Muscle of back (tissue), 3 donors: ENCODE measurements at regions not wholly inside any gene's neighbourhood (a gene's known extent, or its start where the extent isn't known, plus 50 kb on each side); places are given as distances from the start of the nearest gene placed in this dataset.
"Not testable (repeated sequence)": the region's sequence is repeated elsewhere in the genome, so short reads cannot be mapped to it uniquely, and the experiment has no call there.

Source experiments
- DNase-seq, 3 donors: peaks; one replicate each; pipeline versions ENCODE4 v3.0.0 to v3.0.0-alpha.2; 2013

DNA sequence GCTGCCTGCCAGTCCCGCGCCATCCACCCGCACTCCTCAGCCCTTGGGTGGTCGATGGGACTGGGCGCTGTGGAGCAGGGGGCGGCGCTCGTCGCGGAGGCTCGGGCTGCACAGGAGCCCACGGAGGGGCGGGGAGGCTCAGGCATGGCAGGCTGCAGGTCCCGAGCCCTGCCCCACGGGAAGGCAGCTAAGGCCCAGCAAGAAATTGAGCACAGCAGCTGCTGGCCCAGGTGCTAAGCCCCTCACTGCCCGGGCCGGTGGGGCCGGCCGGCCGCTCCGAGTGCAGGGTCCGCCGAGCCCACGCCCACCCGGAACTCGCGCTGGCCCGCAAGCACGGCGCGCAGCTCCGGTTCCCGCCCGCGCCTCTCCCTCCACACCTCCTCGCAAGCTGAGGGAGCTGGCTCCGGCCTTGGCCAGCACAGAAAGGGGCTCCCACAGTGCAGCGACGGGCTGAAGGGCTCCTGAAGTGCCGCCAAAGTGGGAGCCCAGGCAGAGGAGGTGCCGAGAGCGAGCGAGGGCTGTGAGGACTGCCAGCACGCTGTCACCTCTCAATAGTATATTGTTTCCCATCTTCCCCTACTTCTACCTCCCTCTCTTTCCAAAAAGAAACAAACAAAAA, 219.6 kb downstream of the BAMBI start:
- DNase-seq = not testable (repeated sequence)

- DNase-seq = no peak
Observed at GRCh38 chr10:28897617-28898464, 220.5 kb downstream of the BAMBI start.

- DNase-seq = no peak
Observed at GRCh38 chr10:28902215-28902614, 224.9 kb downstream of the BAMBI start.

DNA sequence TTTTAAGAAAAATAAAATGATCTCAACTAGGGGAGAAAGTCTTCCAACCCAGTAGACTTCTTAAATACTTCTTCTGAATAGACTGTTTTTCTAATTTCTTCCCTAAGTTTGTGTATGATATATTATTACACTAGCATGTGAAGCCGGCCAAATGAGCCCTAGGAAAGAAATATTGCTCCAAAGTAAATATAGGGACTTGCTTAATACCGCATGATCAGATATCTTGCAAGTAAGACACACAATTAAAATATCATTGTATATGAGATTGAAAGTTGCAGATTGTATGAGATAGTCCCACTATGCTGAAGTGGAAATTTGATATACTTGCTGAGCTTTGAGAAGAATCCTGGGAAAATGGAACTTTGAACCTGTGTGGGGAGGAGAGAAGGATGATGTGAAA, 225.7 kb downstream of the BAMBI start:
- no peak for DNase-seq

- no peak for DNase-seq
Observed at GRCh38 chr10:28903736-28904135, 226.4 kb downstream of the BAMBI start.

DNA sequence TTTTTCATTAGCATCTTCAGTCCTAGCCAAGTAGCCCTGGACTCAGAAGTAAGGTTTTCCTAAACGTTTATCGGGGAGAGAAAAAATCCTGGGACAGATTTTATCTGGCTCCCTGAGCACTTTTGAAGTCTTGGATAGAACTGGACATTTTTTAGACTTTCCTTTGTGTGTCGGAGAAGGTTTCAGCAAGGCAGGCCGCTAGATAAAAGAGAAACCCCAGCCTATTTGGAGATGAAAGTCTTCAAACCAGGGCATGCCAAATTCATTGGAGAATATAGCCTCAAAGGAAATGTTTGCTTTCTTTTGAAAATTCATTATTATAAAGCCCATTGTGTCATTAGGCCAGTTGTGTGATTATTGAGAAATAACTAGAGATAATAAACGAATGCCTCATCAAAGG, 228.1 kb downstream of the BAMBI start:
- DNase-seq = no peak

GRCh38 chr10:28906011-28906411, 228.7 kb downstream of the BAMBI start:
- no peak for DNase-seq

DNA sequence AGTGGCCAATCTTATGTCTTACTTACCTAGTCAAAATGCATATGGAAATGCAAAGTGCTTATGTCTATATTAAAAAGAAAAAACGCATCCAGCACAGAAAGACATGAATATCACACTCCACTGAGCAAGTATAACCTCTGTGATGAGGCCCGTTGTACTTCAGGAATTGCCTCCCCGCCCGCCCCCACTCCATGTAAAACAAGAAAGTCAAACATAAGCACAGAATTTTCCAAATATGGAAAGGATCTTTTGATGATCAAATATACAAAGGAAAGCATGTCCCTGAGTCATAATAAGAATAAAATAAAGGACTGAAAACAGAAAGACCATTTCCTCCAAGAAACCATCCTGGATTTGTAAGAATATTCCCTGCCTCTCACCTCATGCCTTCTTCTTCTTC, 229.1 kb downstream of the BAMBI start:
- no peak for DNase-seq

GRCh38 chr10:28906934-28907333, 229.6 kb downstream of the BAMBI start:
- DNase-seq = no peak

DNA sequence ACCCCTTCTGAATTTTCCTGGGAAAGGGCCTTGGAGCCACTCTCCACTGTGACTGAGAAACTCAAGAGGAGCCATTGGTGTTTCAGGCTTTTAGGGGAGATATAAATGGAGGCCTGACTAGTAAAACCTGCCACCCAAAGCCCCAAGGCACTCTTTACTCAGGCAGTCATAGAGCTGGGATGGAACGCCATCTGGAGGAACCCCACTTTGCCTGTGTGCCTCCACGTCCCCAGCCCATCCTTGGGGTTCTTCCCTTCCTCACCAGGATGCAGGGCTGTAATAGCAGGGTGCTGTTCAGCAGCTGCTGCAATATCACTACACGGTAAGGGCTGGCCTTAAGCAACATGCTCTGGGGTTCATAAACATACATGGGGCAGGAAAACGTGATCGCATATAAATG, 232.6 kb downstream of the BAMBI start:
- no peak for DNase-seq

GRCh38 chr10:28910956-28911355, 233.6 kb downstream of the BAMBI start:
- DNase-seq = peak; percentile 43 to 66 (median 65)

DNA sequence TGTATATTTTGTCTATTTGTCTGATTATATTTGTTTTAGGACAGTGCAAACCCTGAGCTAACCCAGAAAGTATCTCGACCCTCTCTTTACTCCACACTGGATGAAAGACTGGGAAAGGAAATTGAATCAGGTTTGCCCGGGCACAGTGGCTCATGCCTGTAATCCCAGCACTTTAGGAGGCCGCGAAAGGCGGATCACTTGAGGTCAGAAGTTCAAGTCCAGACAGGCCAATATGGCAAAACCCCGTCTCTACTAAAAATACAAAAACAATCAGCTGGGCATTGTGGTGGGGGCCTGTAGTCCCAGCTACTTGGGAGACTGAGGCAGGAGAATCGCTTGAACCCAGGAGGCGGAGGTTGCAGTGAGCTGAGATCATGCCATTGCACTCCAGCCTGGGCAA, 234.2 kb downstream of the BAMBI start:
- not testable (repeated sequence) for DNase-seq

DNA sequence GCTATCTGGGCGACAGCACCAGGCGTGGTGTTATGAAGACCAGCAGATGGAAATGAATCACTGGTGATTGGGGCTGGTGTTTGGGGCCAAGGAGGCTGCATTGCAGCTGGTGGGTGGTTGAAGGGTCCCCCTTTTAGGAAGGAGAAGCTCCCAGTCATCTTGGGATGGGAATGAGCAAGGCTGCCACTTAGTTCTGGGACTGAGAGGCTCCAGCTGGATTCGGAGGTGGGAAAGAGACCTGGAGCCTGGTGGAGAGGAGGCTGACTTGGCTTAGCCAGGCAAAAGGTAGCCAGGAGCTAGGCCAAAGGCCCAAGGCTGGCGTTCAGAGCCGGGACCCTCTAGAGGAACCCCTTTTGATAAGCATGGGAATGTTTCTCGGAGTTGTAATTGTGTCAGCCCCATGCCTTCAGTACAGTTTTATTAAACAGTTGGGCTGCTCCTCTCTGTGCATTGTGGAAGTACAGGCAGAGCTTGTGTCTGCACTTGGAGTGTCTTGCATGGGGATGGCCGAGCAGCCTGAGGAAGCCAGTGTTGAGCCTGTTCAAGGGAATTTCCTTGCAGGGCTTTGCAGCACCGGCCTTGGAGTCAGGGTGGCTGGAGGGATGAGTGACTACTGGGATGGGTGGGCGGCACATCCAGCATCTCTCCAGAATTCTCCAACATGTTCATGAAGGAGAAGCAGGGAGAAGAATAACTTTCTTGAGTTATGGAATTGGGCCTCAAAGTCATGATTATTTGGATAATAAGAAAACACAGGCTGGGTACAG, 234.9 kb downstream of the BAMBI start:
- no peak for DNase-seq

DNA sequence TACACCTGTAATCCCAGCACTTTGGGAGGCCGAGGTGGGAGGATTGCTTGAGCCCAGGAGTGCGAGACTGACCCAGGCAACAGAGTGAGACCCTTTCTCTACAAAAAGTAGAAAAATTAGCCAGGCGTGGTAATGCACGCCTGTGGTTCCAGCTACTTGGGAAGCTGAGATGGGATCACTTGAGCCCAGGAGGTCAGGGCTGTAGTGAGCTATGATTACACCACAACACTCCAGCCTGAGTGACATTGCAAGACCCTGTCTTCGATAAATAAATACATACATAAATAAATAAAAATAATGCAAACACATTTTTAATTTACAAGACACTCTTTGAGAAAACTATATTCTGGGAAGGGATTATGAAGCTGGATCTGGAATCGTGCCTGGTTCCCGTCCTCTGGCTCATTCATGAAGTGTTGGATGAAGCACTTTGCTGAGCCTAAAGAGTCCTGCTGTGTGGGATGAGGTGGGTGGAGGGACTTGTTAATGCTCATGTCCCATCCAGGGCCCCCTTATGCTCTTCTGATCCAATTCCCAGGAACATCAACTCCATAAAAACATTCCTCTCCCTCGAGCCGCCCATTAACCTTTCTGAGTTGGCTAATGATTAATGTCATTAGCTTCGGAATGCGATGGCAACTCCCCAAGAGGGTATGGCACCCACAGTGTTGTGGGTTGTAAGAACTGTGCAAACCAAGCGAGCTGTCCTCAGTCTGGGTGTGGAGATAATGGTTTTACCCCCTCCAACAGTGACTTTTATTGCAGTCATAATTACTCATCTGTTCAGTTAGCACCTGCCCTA, 236.3 kb downstream of the BAMBI start:
- DNase-seq = no peak

DNA sequence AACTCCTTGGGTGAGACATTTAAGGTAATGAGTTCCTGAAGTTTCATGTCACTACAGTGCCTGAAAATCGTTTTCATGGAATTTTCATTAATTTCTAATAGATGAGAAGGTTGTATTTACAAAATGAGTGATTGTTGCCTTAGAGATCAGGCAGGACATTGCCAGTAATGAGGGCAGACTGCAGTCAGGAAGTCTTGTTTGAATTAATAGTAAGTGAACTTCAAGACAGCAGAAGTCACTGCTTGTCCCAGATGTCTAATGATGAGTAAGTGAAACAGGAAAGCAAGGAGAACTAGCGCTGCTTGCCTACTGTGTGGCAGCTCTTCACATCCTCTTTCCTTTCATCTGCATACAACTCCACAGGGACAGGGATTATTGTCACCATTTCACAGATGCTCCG, 237.4 kb downstream of the BAMBI start:
- DNase-seq = no peak

DNA sequence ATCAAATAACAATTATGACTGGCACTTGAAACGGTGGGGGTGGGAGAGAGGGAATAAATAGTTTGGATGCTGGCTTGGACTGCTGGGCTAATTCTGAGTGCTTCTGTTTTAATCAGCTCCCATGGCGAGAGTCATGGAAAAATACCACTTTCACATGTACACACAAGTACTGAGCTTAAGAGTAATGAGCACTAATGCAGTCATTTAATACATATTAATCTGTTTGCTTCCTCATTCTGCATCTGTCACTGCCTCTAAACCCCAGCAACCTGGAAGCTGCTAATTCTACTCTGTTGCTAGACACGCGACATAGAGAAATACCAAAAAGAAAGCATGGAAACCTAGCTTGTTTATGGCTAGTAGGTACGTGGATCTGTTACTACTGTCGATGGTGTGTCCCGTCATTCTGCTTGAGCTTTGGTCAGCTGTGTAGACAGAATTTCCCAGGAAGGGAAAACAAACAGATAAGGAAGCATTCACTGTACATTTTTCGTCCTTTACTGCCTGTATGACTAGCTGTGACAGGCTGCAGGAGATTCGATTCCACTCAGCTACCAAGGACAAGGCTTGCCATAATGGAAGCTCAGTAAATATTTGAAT, 238.8 kb downstream of the BAMBI start:
- no peak for DNase-seq

- DNase-seq = no peak
Observed at GRCh38 chr10:28920091-28920490, 242.8 kb downstream of the BAMBI start.

DNA sequence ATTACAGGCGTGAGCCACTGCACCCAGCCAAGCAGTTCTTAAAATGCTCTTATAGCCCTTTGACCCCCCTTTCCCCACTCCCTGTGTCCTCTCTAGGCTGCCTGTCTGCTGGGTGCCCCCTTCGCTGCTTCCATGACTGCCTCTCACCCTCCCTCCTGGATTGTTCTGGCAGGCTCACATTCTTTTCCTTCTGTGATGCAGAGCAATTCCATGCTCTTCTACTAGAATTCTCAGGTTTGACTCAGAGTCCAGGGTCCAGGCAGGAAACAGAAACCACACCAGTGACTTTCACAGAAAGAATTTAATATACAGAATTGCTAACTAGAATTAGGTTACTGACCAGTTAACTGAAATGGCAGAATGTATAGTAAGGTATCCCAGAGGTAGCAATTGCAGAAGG, 244.8 kb downstream of the BAMBI start:
- DNase-seq = peak in 1 of 3 donors; percentile 36

GRCh38 chr10:28922861-28923260, 245.5 kb downstream of the BAMBI start:
- no peak for DNase-seq

GRCh38 chr10:28924717-28925116, 247.4 kb downstream of the BAMBI start:
- DNase-seq = no peak

- DNase-seq = peak in 1 of 3 donors; percentile 63
Observed at GRCh38 chr10:28925121-28925663, 247.9 kb downstream of the BAMBI start.
